GM12892 (cell line): ENCODE measurements at regions not wholly inside any gene's neighbourhood (a gene's known extent, or its start where the extent isn't known, plus 50 kb on each side); places are given as distances from the start of the nearest gene placed in this dataset.

ENCODE experiments used
- POLR2A ChIP-seq: IDR thresholded peaks from 2 replicates; pipeline ENCODE4 v1.6.1; 2011; ENCODE audit warnings: low read depth, low read length, control low read depth
- POLR2AphosphoS5 ChIP-seq: IDR thresholded peaks from 2 replicates; pipeline ENCODE4 v1.6.1; 2011; ENCODE audit warnings: low read depth, low read length, control low read depth
- TAF1 ChIP-seq: IDR thresholded peaks from 2 replicates; pipeline ENCODE4 v1.6.1; 2011; ENCODE audit warnings: low read depth, mild to moderate bottlenecking, control low read depth, low read length, borderline replicate concordance

- no peak for TF ChIP-seq POLR2A
- no peak for TF ChIP-seq POLR2AphosphoS5
- no peak for TF ChIP-seq TAF1
Observed at GRCh38 chr2:52238782-52239181, 1206.8 kb upstream of the NRXN1 start.
